Left renal cortex interstitium (tissue), 4 donors: ENCODE measurements at regions not wholly inside any gene's neighbourhood (a gene's known extent, or its start where the extent isn't known, plus 50 kb on each side); places are given as distances from the start of the nearest gene placed in this dataset.
"Not testable (repeated sequence)": the region's sequence is repeated elsewhere in the genome, so short reads cannot be mapped to it uniquely, and the experiment has no call there.

Source experiments
- DNase-seq, 4 donors: peaks; one replicate each; pipeline ENCODE4 v3.0.0-alpha.2; 2013; ENCODE audit warnings: low read depth in 4 of 4, low spot score in 2 of 4, missing footprints in 1 of 4

- DNase-seq, result no peak
Measured at GRCh38 chr1:56092684-56093570, 486.4 kb downstream of the PLPP3 start.

- DNase-seq, result not testable (repeated sequence)
Measured at GRCh38 chr1:56089826-56090225, 489.5 kb downstream of the PLPP3 start.

- DNase-seq, result no peak
Measured at GRCh38 chr1:56084246-56084645, 495.1 kb downstream of the PLPP3 start.

DNA sequence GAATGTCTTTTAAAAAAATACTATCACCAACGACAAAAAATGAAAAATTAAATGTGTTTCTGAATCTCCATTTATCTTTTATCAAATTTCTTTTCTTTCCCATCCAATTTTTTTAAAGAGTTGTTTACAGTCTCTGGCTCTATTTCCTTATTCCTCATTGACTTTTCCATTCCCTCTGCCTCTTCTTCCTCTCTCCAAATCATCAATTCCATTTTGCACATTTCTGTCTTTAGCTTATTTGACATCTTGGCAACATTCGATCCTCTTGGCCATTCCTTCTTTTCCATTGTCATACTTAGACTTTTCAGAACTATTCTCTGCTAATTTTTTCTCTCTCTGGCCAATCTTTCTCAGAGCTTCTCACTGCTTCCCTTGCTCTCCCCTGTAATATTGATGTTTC lies 497.6 kb downstream of the PLPP3 start:
- no peak for DNase-seq

DNA sequence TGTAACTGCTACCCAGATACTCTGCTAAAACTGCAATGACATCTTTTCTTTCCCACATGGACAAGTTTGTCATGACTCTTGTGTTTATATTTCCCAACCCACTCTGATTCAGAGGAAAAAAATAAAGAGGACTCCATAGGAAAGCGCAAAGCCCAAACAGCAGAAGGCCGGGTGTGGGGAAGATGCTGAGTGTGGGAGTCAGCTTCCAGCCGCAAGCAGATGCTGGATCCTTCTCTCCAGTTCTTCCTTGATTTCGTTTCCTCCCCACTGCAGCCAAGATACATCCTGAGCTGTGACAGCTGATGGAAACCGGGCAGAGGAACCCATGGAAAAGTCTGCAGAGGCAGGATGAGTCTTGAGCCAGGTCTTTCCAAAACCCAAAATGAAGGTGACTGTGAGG lies 498.2 kb downstream of the PLPP3 start:
- no peak for DNase-seq

DNA sequence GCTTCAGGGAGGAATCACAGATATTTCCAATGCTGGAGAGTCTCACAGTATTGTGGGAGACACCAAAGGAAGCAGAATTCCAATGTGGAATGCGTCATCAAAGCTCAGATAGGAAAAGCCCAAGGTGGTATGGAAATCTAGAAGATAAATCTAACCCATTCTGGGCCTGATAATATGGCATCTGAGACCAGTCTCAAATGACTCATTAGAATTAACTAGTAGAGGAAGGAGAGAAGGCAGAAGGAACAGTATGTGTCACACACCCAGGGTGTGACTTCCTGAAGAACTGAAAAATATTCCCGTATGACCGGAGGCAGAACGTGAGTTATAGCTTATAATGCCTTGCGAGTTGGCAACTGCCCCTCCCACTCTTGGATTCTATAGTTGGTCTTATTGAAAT lies 499.2 kb downstream of the PLPP3 start:
- DNase-seq, result no peak

DNA sequence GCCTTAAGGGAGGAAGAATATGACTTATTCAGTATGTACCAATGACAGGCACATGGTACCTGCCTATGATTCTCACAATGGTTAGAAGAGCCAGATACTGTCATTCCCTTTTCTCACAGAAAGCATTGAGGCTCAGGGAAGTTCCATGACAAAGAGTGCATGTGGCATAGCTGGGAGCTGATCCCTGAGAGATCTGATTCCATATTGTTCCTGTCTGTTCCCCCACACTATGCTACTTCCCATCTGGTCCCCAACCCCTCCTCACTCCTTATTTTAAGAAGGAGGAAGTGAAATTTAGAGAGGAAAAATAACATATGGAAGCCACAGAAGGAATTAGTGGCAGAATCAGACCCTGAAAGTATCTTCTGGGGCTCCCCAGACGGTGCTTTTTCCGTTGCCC lies 500.0 kb downstream of the PLPP3 start:
- no peak for DNase-seq

GRCh38 chr1:56077206-56077605 lies 502.2 kb downstream of the PLPP3 start:
- no peak for DNase-seq

- DNase-seq, result peak in 1 of 4 donors; percentile 34
Measured at GRCh38 chr1:56074007-56074651, 505.2 kb downstream of the PLPP3 start.

DNA sequence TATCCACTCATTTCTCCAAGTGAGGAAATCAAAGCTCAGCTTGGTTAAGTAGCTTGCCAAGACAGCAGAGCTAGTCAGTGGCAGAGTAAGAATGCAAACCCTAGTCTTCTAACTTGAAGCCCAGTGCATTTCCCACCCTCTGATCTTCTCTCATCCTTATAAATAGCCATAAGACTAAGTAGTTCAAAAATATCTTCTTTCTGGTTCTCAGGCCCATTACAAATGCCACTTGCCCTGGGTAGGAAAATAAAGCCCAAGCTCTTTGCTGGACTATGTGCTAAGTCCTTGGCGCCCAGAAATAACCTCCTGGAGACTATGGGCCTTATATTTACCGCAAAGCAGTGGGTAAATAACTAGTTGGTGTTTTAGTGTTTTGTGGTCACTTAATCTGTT lies 505.8 kb downstream of the PLPP3 start:
- DNase-seq, result no peak

GRCh38 chr1:56073206-56073605 lies 506.2 kb downstream of the PLPP3 start:
- no peak for DNase-seq

DNA sequence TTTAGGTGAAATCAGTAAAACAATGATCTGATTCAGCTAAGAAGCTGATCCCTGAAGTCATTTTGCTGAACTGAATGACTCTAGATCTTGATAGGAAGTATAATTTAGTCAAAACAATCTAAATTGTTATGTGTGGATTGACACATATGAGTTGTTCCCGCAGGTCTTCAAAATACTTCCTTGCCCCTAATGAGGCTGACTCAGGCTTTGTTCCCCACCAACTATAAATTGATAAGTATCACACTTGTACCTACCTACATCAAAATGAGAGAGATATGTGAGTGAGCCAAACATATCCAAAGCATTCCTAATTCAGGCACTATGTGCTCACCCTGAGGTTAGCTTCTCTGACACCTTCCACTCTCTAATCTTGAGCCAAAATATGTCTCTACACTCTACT lies 507.1 kb downstream of the PLPP3 start:
- no peak for DNase-seq

DNA sequence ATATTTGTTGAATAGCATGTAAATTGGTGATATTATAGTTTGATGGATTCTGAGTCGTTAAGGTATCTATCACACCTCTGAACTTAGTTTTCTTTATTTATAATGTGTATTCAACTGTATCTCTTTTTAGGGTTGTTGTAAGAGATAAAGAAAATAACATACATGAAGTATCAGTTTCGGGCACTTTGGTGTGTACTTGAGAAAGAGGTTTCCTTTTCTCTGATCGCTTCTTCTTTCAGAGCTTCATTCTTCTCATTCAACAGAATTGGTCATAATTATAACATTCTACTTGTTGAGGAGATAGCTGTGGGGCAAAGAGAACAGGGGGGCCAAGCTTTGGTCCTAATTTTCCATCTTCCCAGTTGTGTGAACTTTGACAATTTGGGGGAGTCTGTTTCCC lies 508.0 kb downstream of the PLPP3 start:
- no peak for DNase-seq

GRCh38 chr1:56070601-56071000 lies 508.8 kb downstream of the PLPP3 start:
- no peak for DNase-seq

GRCh38 chr1:56069824-56070223 lies 509.5 kb downstream of the PLPP3 start:
- DNase-seq, result no peak

- no peak for DNase-seq
Measured at GRCh38 chr1:56068908-56069307, 510.5 kb downstream of the PLPP3 start.

- no peak for DNase-seq
Measured at GRCh38 chr1:56068210-56068609, 511.2 kb downstream of the PLPP3 start.

GRCh38 chr1:56065729-56066128 lies 513.6 kb downstream of the PLPP3 start:
- no peak for DNase-seq

DNA sequence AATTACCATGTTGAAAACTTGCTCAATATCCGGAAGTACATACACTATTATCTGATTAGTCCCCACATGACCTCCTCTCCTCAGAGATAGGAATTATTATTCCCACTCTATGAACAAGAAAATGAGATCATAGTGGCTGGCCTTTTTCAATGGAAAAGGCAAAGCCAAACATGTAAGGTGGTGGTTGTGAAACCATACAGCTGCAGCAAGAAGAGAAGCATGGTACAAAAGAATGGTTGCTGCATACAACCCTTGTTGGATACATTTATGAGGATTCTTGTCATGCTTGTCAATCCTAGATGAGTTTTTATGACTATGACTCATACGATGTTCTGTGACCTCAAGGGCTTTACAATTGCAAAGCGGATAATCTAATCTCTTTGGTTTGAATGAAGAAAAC lies 514.7 kb downstream of the PLPP3 start:
- no peak for DNase-seq

GRCh38 chr1:56063461-56063860 lies 515.9 kb downstream of the PLPP3 start:
- DNase-seq, result no peak

DNA sequence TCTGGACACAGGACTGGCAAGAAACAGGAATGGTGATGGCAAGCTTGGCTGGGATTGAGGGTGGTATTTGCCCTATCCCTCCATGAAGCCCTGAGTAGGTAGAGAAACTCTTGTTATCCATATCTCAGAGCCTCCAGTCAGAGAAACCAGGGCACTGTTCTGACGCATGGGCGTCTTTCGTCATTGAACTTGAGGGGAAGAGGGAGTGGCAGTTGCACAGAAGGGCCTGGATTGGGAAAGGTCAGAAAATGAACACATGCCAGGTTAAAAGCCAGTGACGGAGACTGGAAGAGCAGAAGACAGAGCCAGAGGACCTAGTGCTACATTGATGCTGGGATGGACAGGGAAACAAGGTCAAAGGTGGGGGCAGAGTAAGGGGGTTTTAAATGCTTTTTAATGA lies 516.7 kb downstream of the PLPP3 start:
- no peak for DNase-seq

DNA sequence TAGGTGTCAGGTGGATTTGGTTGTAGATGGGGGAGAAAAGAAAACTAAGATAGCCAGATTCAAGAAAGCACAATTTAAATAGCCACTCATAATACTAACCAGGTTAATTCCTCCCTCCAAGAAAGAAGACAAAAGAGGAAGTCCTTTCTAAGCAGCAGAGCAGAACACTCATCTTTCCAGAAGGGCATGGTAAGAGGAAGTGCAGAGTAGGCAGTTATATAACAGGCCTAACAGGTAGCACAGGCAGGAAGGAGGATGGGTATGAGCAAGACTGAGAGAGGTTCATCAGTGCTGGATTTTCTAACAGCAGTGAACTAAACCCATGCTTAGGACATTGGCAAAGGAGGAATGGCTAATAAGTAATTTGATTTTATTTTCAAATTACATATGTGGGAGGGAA lies 517.5 kb downstream of the PLPP3 start:
- no peak for DNase-seq
